Esophagus muscularis mucosa (tissue), 4 donors: ENCODE measurements at regions not wholly inside any gene's neighbourhood (a gene's known extent, or its start where the extent isn't known, plus 50 kb on each side); places are given as distances from the start of the nearest gene placed in this dataset.

Experiments
- DNase-seq: peaks from one replicate; pipeline ENCODE4 v3.0.0-alpha.2; 2017; ENCODE audit errors: extremely low spot score
- H3K27ac ChIP-seq, 4 donors: fragments of 200-600 bp; sonication (generic); replicated peaks in 1 of 4; 1 replicate in 3 of 4; 2 replicates in 1 of 4; pipeline ENCODE4 v1.5.1; 2016 to 2019; ENCODE audit warnings: mild to moderate bottlenecking in 1 of 4
- H3K27me3 ChIP-seq, 4 donors: fragments of 200-600 bp; sonication (generic); one replicate each; pipeline versions ENCODE4 v1.5.1 to v1.6.0; 2016 to 2019
- H3K36me3 ChIP-seq, 4 donors: fragments of 200-600 bp; sonication (generic); one replicate each; pipeline ENCODE4 v1.5.1; 2016 to 2019
- H3K4me1 ChIP-seq, 4 donors: fragments of 200-600 bp; sonication (generic); one replicate each; pipeline ENCODE4 v1.5.1; 2016 to 2019
- H3K4me3 ChIP-seq, 4 donors: fragments of 200-600 bp; sonication (generic); 1 replicate in 2 of 4; 2 replicates in 2 of 4; pipeline ENCODE4 v1.5.1; 2016 to 2019; ENCODE audit warnings: mild to moderate bottlenecking in 4 of 4, moderate library complexity in 1 of 4
- H3K9me3 ChIP-seq, 4 donors: fragments of 200-600 bp; sonication (generic); 1 replicate in 3 of 4; 2 replicates in 1 of 4; pipeline ENCODE4 v1.5.1; 2016 to 2019
- EP300 ChIP-seq: sonication (generic); formaldehyde crosslinking; IDR thresholded peaks from one replicate; pipeline ENCODE4 v1.6.1; 2017; ENCODE audit warnings: antibody characterized with exemption
- POLR2A ChIP-seq: fragments of 450-650 bp; IDR thresholded peaks from one replicate; pipeline ENCODE4 v1.6.1; 2017; ENCODE audit warnings: antibody characterized with exemption, moderate library complexity, mild to moderate bottlenecking, low read depth
- POLR2AphosphoS5 ChIP-seq, 2 donors: sonication (generic); formaldehyde crosslinking; IDR thresholded peaks; one replicate each; pipeline ENCODE4 v1.6.1; 2017; ENCODE audit warnings: antibody characterized with exemption in 2 of 2
- WGBS: methylation state at CpG from one replicate; pipeline ENCODE4 v1.1.5; 2018; 5-methylcytosine and 5-hydroxymethylcytosine counted together
- intact Hi-C: fragments of 100-400 bp; cut with DNase I; formaldehyde crosslinking; loops from one replicate; pipeline ENCODE4 v1.15.1; 2023
- TF ChIP-seq, protein P1 (sequence below), 3 experiments: fragments of 200-600 bp in 2 of 3; fragments of 450-650 bp in 1 of 3; sonication (generic) in 2 of 3; IDR thresholded peaks; one replicate each; pipeline ENCODE4 v1.5.1; 2017 to 2019; ENCODE audit warnings: antibody characterized with exemption in 3 of 3, mild to moderate bottlenecking in 2 of 3, moderate library complexity in 1 of 3

DNA sequence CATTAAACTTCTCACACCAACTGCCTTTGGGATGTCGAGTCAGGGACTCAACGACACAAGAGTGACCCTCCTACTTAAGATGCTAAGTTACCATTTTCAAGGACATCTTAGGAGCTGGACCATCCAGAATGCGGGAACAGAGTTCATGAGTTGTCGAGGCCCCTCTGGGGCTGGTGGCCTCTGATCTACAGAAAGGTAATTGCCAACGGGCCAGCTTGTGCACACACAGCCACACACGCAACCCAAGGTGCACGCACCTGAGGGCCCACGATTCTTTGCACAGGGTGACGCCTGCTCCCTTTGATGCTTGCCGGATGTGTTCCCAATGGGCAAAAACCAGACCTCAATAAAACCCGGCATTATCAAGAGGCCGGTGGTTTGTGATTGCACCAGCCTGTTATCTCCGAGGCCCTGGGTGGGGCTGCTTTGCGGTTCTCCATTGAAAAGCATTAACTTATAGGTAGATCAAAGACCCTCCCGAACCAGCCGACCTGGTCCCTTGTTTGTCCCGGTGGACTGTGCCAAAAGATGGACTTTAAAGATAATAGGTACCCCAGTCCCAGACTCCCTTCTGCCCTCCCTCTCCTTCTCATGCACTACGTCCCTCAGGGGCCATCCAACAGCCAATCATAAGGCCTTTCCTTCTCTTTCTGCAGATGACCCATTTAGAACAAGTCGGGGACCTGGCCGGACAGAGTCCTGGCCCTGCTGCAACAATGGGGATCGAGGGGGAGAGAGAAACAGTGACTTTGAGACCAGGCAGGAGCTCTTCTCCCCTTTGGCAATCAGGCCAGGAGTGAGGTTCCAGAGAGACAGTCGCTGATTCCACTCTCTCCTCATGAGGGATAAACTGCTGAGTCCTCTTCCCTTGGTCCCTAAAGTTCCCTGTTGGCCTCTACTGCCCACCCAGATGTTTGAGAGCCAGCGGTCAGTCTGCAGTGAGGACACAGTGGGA is 292.5 kb downstream of the SOX9 start:
- 85% methylated on average over 22 of the region's 23 CpGs for WGBS
- TF ChIP-seq POLR2AphosphoS5 (IDR thresholded peaks at IDR 0.05) (no peak), POLR2A (no peak)
- TF ChIP-seq, protein P1, sequence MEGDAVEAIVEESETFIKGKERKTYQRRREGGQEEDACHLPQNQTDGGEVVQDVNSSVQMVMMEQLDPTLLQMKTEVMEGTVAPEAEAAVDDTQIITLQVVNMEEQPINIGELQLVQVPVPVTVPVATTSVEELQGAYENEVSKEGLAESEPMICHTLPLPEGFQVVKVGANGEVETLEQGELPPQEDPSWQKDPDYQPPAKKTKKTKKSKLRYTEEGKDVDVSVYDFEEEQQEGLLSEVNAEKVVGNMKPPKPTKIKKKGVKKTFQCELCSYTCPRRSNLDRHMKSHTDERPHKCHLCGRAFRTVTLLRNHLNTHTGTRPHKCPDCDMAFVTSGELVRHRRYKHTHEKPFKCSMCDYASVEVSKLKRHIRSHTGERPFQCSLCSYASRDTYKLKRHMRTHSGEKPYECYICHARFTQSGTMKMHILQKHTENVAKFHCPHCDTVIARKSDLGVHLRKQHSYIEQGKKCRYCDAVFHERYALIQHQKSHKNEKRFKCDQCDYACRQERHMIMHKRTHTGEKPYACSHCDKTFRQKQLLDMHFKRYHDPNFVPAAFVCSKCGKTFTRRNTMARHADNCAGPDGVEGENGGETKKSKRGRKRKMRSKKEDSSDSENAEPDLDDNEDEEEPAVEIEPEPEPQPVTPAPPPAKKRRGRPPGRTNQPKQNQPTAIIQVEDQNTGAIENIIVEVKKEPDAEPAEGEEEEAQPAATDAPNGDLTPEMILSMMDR (IDR thresholded peaks at IDR 0.05), result no peak
- H3K36me3 ChIP-seq, result no peaks in the 10 kb centered on the region
- peaks cover 0 to 3% (median under 1%) of the 10 kb centered on the region in 4 donors for H3K4me1 ChIP-seq
- H3K4me3 ChIP-seq, result no peak overlapping the region
- H3K27ac ChIP-seq, result no peak overlapping the region
- peaks cover 0 to 18% (median 14%) of the 10 kb centered on the region in 4 donors for H3K9me3 ChIP-seq
- DNase-seq, result no peak
- intact Hi-C loops, result no loop called here
- peaks cover 0 to 5% (median 0%) of the 10 kb centered on the region in 4 donors for H3K27me3 ChIP-seq

DNA sequence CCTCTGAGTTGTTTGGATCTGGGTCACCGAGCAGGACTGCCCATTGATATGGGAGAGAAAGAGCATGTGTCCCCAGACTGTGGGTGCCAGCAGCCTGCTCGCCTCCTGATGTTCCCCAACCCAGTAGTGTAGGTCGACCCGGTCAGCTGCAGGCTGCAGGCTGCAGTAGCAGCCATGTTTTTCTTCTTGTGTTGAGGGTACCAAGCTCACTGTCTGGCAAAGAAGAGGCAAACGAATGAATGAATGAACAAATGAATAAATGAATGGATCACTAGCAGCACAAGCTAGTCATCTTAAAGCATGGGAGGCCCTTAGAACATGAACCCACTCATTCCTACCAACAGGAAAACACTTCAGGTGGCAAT is 293.2 kb downstream of the SOX9 start:
- WGBS, result 87% methylated on average over 4 of the region's 5 CpGs
- H3K4me1 ChIP-seq, result no peaks in the 10 kb centered on the region
- H3K27ac ChIP-seq, result no peak overlapping the region
- no peak for DNase-seq
- no peak for TF ChIP-seq POLR2AphosphoS5 (IDR thresholded peaks at IDR 0.05)
- TF ChIP-seq, protein P1 (IDR thresholded peaks at IDR 0.05), result no peak
- TF ChIP-seq EP300, result no peak
- no peak for TF ChIP-seq POLR2A
- intact Hi-C loops, result no loop called here
- no peak overlapping the region for H3K4me3 ChIP-seq
- H3K27me3 ChIP-seq, result peaks cover 0 to 5% (median 0%) of the 10 kb centered on the region in 4 donors
- H3K36me3 ChIP-seq, result no peaks in the 10 kb centered on the region
- peaks cover 0 to 23% (median 17%) of the 10 kb centered on the region in 4 donors for H3K9me3 ChIP-seq

DNA sequence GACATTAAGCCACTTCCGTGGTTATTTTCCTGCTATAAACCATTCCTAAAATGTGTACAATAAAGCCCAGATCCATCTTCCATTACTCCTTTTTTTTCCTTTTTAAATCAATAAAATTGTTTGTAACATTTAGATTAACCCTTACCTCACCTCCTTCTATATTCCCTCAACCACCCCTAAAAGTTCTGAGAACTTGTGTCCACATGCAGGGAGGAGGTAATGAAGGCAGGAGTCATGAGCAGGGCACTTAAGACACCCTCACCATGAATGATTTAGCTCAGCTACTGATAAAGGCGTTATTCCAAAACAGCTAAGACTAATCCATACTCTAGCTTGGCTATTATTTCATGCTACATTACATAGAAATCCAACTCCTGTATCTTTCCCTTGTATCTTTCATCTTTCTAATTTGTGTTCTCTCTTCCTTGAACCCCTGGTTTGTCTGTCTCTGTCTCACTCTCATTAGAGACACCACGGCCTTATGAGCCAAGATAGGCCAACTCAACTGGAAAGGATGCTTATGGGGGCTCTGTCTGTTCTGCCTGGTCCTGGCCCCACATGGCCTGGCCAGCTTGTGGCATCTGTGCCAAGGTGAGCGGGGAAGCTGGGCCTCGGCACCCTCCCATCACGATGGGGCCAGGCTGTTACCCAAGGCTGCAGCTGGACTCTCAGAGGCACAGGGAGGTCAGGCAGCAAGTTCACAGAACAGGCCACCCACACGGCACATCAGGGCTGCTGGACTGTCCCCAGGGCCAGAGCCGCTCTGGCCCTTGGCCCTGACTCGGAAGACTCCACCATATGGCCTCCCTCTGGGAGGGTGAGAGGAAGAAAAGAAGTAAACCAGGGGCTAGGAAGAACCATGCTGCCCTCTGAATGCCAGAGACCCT is 294.4 kb downstream of the SOX9 start:
- H3K4me1 ChIP-seq, result no peaks in the 10 kb centered on the region
- H3K27me3 ChIP-seq, result peaks cover 0 to 5% (median 0%) of the 10 kb centered on the region in 4 donors
- H3K36me3 ChIP-seq, result no peaks in the 10 kb centered on the region
- no peak for DNase-seq
- intact Hi-C loops, result no loop called here
- H3K4me3 ChIP-seq, result no peak overlapping the region
- 91% methylated on average over 6 of the region's 9 CpGs for WGBS
- H3K27ac ChIP-seq, result no peak overlapping the region
- TF ChIP-seq POLR2AphosphoS5 (IDR thresholded peaks at IDR 0.05) (no peak), POLR2A (no peak), EP300 (no peak)
- TF ChIP-seq, protein P1 (IDR thresholded peaks at IDR 0.05), result no peak
- H3K9me3 ChIP-seq, result peaks cover 0 to 23% (median 18%) of the 10 kb centered on the region in 4 donors

DNA sequence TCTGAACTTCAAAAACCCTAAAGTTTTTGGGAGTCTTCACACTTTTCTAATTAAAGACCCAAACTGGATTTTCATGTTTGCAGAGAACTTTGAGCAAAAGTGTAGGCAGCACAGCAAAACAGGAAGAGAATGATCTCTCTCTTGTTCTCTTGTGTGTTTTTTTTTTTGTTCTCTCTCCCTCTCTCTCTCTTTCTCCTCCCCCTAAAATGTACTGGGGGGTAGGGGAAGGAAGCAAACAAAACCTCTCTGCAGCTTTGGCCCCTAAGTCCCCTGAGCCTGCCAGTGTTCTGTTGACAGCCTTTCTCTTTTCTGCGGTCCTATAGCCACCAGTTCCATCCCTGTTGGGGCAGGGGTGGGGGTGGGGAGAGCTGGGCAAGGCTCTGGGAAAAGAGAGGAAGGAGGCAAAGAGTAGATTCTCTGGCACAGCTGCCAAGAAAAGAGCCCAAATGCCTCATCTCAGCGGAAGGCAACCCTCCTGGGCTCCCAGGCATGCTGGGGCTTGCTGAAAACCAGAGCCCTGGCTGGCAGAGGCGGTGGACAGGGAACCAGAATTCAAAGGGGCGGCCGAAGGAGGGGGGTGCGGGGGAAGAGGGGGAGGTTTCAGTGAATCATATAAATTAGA is 295.3 kb downstream of the SOX9 start:
- peaks cover 0 to 7% (median 2%) of the 10 kb centered on the region in 4 donors for H3K4me1 ChIP-seq
- DNase-seq, result no peak
- intact Hi-C loops, result no loop called here
- no peak for TF ChIP-seq POLR2A
- no peak for TF ChIP-seq EP300
- no peak for TF ChIP-seq POLR2AphosphoS5 (IDR thresholded peaks at IDR 0.05)
- TF ChIP-seq, protein P1 (IDR thresholded peaks at IDR 0.05), result no peak
- no peaks in the 10 kb centered on the region for H3K36me3 ChIP-seq
- no peak overlapping the region for H3K4me3 ChIP-seq
- peaks cover 0 to 5% (median 0%) of the 10 kb centered on the region in 4 donors for H3K27me3 ChIP-seq
- H3K27ac ChIP-seq, result no peak overlapping the region
- 65% methylated on average over 5 of the region's 6 CpGs for WGBS
- H3K9me3 ChIP-seq, result peaks cover 0 to 23% (median 18%) of the 10 kb centered on the region in 4 donors
